ENCODE measurements at regions not wholly inside any gene's neighbourhood (a gene's known extent, or its start where the extent isn't known, plus 50 kb on each side); places are given as distances from the start of the nearest gene placed in this dataset.

- TF ChIP-seq CTCF (conservative IDR thresholded peaks at IDR 0.05; ENCODE audit: low read length), result no peak
- TF ChIP-seq EZH2phosphoT487 (IDR thresholded peaks at IDR 0.05; ENCODE audit: borderline replicate concordance, low read depth, low read length), result no peak
Observed at GRCh38 chr16:73692861-73693260, 603.8 kb upstream of the PSMD7 start.

All from OCI-LY7 (cell line).